Astrocyte of the spinal cord (primary cell): ENCODE measurements at regions not wholly inside any gene's neighbourhood (a gene's known extent, or its start where the extent isn't known, plus 50 kb on each side); places are given as distances from the start of the nearest gene placed in this dataset.
A peak's percentile ranks its signal among the peaks of the same experiment; 100 is the strongest.

Source experiments
- DNase-seq: peaks from one replicate; pipeline ENCODE4 v3.0.0; 2011; ENCODE audit warnings: low read depth, low spot score
- H3K4me3 ChIP-seq: 2 replicates; pipeline ENCODE4 v1.5.1; 2011; ENCODE audit warnings: low read depth, mild to moderate bottlenecking, low read length, moderate library complexity
- CTCF ChIP-seq: IDR thresholded peaks from 2 replicates; pipeline ENCODE4 v1.5.1; 2012; ENCODE audit warnings: low read depth, mild to moderate bottlenecking, low read length, inconsistent platforms
- in situ Hi-C: cut with HindIII; loops from 2 replicates; pipeline ENCODE4 v1.10.0; 2017; ENCODE audit warnings: low sequenced_read_pairs

DNA sequence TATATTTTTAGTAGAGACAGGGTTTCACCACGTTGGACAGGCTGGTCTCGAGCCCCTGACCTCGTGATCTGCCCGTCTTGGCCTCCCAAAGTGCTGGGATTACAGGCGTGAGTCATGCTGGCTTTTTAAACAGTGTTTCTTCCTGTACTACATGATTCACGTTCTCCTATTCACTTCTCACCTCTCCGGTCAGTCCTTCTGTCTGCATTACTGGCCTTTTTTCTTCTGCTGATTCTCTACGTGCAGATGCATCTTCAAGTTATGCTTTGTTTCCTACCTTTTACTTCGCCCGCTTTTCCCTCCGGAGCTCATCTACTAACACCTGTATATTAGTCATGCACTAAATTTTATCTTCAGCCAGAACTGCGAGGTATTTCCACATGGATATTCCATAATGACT is 296.2 kb upstream of the FLRT2 start:
- no peak overlapping the region for H3K4me3 ChIP-seq
- in situ Hi-C loops, result no loop called here
- TF ChIP-seq CTCF, result no peak
- DNase-seq, result peak; percentile 53

DNA sequence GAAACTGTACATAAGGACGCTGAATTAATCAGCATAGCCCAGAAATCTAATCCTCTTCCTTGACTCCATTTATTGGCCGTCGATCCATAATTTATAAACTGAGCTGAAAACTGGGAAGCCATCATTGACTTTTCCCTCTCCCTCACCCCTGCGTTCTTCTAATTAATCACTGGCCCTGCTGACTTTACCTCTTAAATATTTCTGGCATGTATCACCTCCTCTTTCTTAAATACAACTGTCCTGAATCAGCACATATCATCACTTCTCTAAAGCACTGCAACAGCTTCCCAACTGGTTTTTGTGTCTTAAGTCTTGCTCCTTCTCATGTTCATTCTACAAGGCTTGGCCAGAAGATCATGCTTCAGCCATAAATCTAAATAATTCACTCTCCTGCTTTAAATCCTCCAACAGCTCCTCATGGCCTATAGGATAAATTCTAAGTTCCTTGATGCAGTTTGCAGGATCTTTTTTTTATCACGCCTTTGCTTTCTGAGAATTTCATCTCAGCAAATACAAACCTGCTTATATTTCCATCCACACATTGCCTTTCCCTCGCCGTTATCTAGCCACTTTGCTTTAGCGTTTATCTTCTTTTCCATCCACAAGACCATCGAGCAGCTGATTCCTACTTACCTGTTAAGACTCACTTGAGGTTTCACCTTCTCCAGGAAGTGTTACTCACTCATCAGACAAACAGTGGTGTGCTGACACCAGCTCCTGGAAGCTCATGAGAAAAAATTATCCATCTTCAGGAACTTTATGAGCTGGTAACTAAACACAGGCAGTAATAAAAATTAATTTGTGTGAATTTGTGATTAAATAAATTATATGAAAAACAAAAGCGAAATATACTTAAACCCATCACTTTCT is 295.6 kb upstream of the FLRT2 start:
- in situ Hi-C loops, result no loop called here

DNA sequence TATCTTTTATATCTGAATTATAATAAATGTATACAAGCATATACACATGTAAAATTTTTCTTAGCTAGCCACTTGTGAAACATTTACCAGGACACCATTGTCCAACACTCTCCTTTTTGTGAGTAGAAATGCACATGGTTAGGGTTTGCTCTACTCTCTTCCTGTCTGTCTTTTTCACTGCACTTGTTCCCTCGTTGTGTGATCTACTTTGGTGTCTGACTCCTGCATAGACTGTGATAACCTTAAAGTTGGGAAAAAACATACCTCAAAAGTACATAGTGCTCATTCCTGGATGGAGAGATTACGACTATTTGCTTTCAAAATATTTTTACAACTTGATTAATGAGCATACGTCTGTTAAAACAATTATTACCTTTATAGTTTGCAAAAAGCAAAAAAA is 294.1 kb upstream of the FLRT2 start:
- in situ Hi-C loops, result no loop called here
- no peak for TF ChIP-seq CTCF
- H3K4me3 ChIP-seq, result no peak overlapping the region
- no peak for DNase-seq

More for the DNA sequence above, 295.6 kb upstream of the FLRT2 start:
- no peak for DNase-seq
- no peak overlapping the region for H3K4me3 ChIP-seq
- TF ChIP-seq CTCF, result no peak

DNA sequence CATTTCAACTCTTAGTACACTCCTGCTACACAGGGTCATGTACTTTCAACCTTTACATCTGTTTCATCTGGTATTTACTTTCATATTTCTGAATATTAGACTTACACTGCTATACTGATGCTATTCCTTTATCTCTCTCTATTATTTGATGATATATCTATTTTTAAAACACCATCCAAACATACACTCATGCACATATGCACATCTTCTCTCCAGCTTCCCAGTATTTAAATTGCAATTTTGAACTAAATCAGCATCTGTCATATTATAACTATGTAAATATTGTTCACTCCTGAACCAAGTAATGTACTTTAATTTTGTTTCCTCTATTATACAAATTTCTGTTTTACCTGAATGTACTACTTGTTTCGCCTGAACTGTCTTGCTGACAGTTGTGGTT is 293.6 kb upstream of the FLRT2 start:
- in situ Hi-C loops, result no loop called here
- no peak overlapping the region for H3K4me3 ChIP-seq
- TF ChIP-seq CTCF, result no peak
- no peak for DNase-seq

GRCh38 chr14:85239791-85240190 is 290.2 kb upstream of the FLRT2 start:
- in situ Hi-C loops, result no loop called here
- no peak overlapping the region for H3K4me3 ChIP-seq
- no peak for TF ChIP-seq CTCF
- DNase-seq, result no peak

GRCh38 chr14:85241022-85241855 is 288.7 kb upstream of the FLRT2 start:
- H3K4me3 ChIP-seq, result no peak overlapping the region
- in situ Hi-C loops, result no loop called here
- peak; percentile 59 for DNase-seq
- no peak for TF ChIP-seq CTCF
